ENCODE measurements at regions not wholly inside any gene's neighbourhood (a gene's known extent, or its start where the extent isn't known, plus 50 kb on each side); places are given as distances from the start of the nearest gene placed in this dataset.

DNA sequence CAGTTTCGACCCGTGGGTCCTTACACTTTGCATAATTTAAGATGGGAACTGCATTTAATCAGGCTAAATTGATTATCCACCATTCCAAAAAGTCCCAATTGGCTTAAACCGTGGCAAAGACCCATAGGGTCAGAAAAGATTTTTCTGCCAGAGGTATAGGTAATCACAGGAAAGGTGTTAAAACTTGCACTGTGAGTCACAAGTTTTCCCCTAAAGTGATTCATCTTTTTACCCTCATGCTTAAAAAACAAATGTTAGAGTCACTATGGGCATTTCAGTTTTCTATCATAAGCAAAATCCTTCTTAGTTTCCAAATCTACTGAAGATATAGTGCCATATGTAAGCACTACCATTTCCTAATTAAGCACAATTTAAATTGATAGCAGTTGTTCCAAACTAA, 1079.8 kb downstream of the ADGRL2 start:
- no peak for DNase-seq (ENCODE audit: low spot score)

DNA sequence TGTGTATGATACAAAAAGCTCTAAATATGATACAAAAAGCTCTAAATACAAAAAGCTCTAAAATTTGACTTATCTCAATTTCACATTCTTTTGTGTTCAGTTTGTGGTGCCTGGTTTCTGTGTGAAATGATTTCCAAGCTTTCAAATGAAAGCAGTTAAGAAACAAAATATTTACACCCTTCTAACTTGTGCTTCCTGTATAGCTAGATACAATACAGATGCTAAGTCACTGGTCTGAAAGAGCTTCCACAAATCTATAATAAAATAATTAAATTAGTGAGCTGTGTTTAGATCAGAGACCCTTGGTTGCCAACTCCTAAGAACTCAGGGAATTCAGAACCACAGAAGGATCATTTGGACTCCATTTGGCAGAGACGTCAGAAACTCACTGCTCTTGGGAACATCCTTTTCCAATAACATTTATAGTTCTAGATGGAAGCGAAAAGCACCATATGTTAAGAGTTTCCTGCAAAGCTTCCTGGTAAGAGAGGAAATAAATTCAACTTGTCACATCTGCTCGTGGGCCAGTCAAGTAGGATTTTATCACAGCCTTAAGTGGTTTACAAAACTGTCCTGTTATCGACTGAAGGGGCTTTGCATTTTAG, 1079.1 kb downstream of the ADGRL2 start:
- DNase-seq (ENCODE audit: low spot score): no peak

DNA sequence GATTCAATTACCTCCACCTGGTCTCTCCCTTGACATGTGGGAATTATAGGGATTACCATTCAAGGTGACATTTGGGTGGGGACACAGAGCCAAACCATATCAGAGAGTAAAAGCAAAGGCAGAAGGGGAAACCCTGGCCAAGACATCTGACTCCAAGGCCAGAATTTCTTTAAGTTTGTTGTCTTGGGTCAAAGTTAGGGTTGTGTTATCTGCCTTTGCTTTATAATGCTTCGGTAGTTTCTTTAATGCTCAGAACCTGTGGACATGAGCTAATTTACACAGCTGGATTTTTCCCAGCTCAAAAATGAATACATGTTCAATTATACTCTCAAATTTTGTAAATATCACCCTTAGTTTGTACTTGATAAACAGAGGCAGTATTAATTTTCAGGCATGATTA, 1074.4 kb downstream of the ADGRL2 start:
- DNase-seq (ENCODE audit: low spot score): no peak

DNA sequence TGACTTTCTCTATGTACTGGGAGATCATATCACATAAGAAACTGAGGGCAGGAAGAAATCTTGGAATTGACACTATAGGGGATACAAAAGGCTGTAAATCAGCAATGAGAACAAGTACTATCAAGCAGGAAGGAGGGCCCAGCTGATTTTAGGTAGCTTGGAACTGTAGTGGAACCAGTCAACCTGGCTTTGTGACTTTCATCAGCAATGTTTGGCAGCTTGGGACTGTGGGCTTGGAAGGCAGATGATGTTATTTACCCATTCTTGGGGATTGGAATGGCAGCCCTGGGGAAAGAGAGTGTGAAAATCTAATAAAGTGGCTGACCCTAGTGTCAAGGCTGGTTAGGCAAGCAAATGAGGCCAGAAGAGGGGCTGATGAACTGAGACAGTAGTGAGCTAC, 1073.3 kb downstream of the ADGRL2 start:
- DNase-seq (ENCODE audit: low spot score): no peak

- DNase-seq (ENCODE audit: low spot score): no peak
Observed at GRCh38 chr1:82870332-82870731, 1069.6 kb downstream of the ADGRL2 start.

DNA sequence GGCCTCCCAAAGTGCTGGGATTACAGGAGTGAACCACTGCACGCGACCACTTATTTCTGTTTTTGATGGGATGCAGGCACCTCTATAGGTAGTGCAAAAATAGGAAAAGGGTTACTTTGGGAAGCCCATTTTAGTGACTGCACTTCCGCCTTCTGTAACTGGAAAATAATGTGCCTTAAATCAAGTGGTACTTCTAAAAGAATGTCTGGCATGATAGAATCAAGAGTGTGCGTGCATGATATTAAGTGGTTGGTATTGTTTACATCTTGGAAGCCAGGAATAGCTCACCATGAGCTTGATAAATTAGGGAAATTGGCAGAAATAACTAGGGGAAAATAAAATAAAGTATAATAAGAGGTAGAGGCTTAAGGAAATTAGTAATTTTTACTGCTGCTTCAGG, 1067.0 kb downstream of the ADGRL2 start:
- no peak for DNase-seq (ENCODE audit: low spot score)

GRCh38 chr1:82861749-82862148, 1061.0 kb downstream of the ADGRL2 start:
- no peak for DNase-seq (ENCODE audit: low spot score)

- DNase-seq (ENCODE audit: low spot score): no peak
Observed at GRCh38 chr1:82858031-82858430, 1057.3 kb downstream of the ADGRL2 start.

DNA sequence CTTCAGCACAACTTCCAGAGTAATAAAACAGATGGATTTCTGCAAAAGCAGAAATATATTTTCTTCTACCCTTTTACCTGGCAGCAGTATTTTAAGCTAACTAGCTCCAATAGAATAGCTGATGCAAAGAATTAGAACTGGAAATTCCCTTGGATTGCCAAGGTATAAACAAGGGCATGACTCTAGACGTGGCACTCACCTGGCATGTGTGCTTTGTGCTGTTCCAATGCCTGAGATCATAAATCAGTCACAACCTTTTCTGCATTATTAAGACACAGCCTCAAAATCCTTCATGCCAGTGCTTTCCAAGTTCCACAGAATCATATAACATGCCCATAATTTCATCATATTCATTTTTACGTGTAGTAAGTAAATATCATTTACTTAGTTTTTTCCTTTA, 1048.7 kb downstream of the ADGRL2 start:
- no peak for DNase-seq (ENCODE audit: low spot score)

DNA sequence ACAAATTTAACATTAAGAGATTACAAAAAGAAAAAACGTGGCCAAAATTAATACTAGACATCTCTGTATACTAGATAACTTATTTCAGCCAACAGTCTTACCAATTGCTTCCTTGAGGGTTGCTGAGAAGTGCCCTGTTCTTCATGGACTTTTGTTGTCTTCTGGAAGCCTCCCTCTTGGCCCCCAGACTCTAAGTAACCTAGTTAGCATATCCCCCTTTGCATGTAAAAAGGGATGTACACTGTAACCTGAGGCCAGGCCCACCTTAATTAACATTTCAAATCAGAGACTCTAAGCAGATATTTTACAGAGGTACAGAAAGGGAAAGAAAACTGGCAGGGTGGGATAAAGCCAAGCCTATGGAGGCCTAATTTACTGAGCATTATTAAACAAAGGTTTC, 1047.3 kb downstream of the ADGRL2 start:
- no peak for DNase-seq (ENCODE audit: low spot score)

DNA sequence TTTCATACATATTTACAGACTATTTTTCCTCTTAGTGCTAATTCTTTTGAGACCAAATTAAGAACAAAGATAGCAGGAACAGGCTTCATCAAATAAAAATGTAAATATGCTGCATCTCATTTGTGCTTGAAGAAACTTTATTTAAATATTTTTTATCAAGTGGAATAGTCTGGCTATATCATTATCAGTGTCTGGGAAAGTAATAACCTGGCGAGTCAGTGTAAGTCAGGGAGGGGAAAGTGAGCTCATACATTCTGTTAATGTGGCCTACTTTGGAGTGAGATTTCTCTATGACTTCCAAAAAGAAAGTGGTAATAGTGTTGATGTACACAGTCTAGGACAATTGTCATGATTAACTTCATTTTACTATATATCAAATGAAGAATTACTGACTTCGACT, 1045.1 kb downstream of the ADGRL2 start:
- no peak for DNase-seq (ENCODE audit: low spot score)

- DNase-seq (ENCODE audit: low spot score): no peak
Observed at GRCh38 chr1:82844911-82845827, 1044.4 kb downstream of the ADGRL2 start.

GRCh38 chr1:82844447-82844846, 1043.7 kb downstream of the ADGRL2 start:
- no peak for DNase-seq (ENCODE audit: low spot score)

- no peak for DNase-seq (ENCODE audit: low spot score)
Observed at GRCh38 chr1:82843876-82844275, 1043.1 kb downstream of the ADGRL2 start.

- no peak for DNase-seq (ENCODE audit: low spot score)
Observed at GRCh38 chr1:82840192-82840591, 1039.5 kb downstream of the ADGRL2 start.

DNA sequence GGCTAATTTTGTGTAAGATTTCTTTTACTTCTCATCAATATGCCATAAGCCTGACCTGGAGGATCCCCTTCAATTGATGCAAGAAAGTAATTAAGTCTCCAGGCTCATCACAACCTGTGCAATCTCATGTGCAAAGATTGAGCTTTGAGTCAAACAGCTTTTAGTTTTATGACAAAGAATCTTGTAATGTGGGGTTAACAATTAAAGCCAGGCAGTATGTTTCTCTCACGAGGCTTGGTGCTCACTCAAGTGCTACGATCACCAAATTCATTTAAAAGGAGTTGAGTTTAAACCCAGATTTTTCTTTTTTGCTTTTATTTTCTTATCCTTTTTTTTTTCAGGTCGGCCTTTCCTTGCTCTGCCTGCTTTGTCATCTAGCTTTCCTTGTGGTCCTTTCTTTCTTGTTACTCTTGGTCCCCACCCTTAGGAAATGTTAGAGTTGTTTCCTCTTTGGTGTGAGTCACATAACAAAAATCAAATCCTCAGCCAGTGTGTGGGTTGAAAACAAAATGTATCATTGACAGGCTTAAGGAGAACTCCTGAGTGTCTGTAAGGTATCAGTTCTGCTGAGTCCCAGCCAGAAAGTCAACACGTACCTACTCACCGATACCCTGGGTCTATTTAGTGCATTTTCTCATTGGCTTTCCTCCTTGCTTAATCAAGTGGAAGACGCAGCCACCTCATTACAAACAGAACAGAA, 1037.2 kb downstream of the ADGRL2 start:
- DNase-seq (ENCODE audit: low spot score): no peak

GRCh38 chr1:82836973-82837680, 1036.4 kb downstream of the ADGRL2 start:
- DNase-seq (ENCODE audit: low spot score): no peak

- no peak for DNase-seq (ENCODE audit: low spot score)
Observed at GRCh38 chr1:82836213-82836972, 1035.7 kb downstream of the ADGRL2 start.

- DNase-seq (ENCODE audit: low spot score): no peak
Observed at GRCh38 chr1:82830690-82831380, 1030.1 kb downstream of the ADGRL2 start.

- DNase-seq (ENCODE audit: low spot score): no peak
Observed at GRCh38 chr1:82829527-82829926, 1028.8 kb downstream of the ADGRL2 start.

DNA sequence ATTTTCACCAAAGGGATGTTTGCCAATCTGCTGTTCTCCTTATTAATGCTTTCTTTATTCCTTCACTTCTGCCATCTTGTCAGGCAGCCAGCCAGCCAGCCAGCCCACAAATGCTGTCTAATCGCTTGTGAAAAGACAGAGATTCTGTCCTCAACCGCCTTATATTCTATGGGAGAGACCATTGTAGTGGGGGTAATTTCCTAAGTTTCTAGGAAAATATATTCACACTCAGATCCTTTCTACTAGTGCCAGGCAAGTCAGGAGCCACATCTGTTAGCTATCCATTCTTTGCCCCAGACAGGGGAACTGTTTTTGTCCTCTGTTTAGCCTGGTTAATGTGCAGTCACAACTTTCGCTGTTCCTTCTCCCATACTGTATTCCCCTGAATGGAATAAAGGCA, 1023.1 kb downstream of the ADGRL2 start:
- DNase-seq (ENCODE audit: low spot score): no peak

Data from germinal center (tissue), 1 donor.